ENCODE measurements at regions not wholly inside any gene's neighbourhood (a gene's known extent, or its start where the extent isn't known, plus 50 kb on each side); places are given as distances from the start of the nearest gene placed in this dataset.

- no peak for TF ChIP-seq CTCF (IDR thresholded peaks at IDR 0.05)
Observed at GRCh38 chr20:60467771-60468170, 509.5 kb downstream of the CDH26 start.

GRCh38 chr20:60469829-60470228, 511.6 kb downstream of the CDH26 start:
- H3K4me1 Mint-ChIP-seq (ENCODE audit: unreplicated experiment) = no peaks in the 10 kb centered on the region
- no peak overlapping the region for H3K27ac Mint-ChIP-seq (ENCODE audit: unreplicated experiment)
- no peak for TF ChIP-seq CTCF (IDR thresholded peaks at IDR 0.05)
- DNase-seq (ENCODE audit: extremely low spot score, unreplicated experiment) = peak; percentile 63
- H3K4me3 Mint-ChIP-seq (ENCODE audit: unreplicated experiment) = no peak overlapping the region
- H3K36me3 Mint-ChIP-seq (ENCODE audit: unreplicated experiment) = no peaks in the 10 kb centered on the region
- no peaks in the 10 kb centered on the region for H3K27me3 Mint-ChIP-seq (ENCODE audit: unreplicated experiment)
- H3K9me3 Mint-ChIP-seq (ENCODE audit: unreplicated experiment) = no peaks in the 10 kb centered on the region

More at GRCh38 chr20:60467771-60468170, 509.5 kb downstream of the CDH26 start:
- Mint-ChIP-seq H3K4me3 (ENCODE audit: unreplicated experiment) (no peak overlapping the region), H3K27me3 (ENCODE audit: unreplicated experiment) (no peaks in the 10 kb centered on the region), H3K27ac (ENCODE audit: unreplicated experiment) (no peak overlapping the region), H3K4me1 (ENCODE audit: unreplicated experiment) (no peaks in the 10 kb centered on the region), H3K36me3 (ENCODE audit: unreplicated experiment) (no peaks in the 10 kb centered on the region), H3K9me3 (ENCODE audit: unreplicated experiment) (no peaks in the 10 kb centered on the region)
- DNase-seq (ENCODE audit: extremely low spot score, unreplicated experiment) = no peak

- Mint-ChIP-seq H3K27ac (ENCODE audit: unreplicated experiment) (no peak overlapping the region), H3K27me3 (ENCODE audit: unreplicated experiment) (no peaks in the 10 kb centered on the region), H3K4me3 (ENCODE audit: unreplicated experiment) (no peak overlapping the region), H3K36me3 (ENCODE audit: unreplicated experiment) (no peaks in the 10 kb centered on the region), H3K4me1 (ENCODE audit: unreplicated experiment) (no peaks in the 10 kb centered on the region), H3K9me3 (ENCODE audit: unreplicated experiment) (no peaks in the 10 kb centered on the region)
- TF ChIP-seq CTCF (IDR thresholded peaks at IDR 0.05) = no peak
- DNase-seq (ENCODE audit: extremely low spot score, unreplicated experiment) = no peak
Observed at GRCh38 chr20:60470366-60470765, 512.1 kb downstream of the CDH26 start.

- Mint-ChIP-seq H3K4me3 (ENCODE audit: unreplicated experiment) (no peak overlapping the region), H3K27ac (ENCODE audit: unreplicated experiment) (no peak overlapping the region), H3K4me1 (ENCODE audit: unreplicated experiment) (no peaks in the 10 kb centered on the region), H3K9me3 (ENCODE audit: unreplicated experiment) (no peaks in the 10 kb centered on the region), H3K27me3 (ENCODE audit: unreplicated experiment) (peaks cover 2% of the 10 kb centered on the region), H3K36me3 (ENCODE audit: unreplicated experiment) (no peaks in the 10 kb centered on the region)
- DNase-seq (ENCODE audit: extremely low spot score, unreplicated experiment) = no peak
- no peak for TF ChIP-seq CTCF (IDR thresholded peaks at IDR 0.05)
Observed at GRCh38 chr20:60473211-60473610, 515.0 kb downstream of the CDH26 start.

- Mint-ChIP-seq H3K27ac (ENCODE audit: unreplicated experiment) (no peak overlapping the region), H3K36me3 (ENCODE audit: unreplicated experiment) (no peaks in the 10 kb centered on the region), H3K27me3 (ENCODE audit: unreplicated experiment) (peaks cover 2% of the 10 kb centered on the region), H3K4me3 (ENCODE audit: unreplicated experiment) (no peak overlapping the region), H3K9me3 (ENCODE audit: unreplicated experiment) (no peaks in the 10 kb centered on the region), H3K4me1 (ENCODE audit: unreplicated experiment) (no peaks in the 10 kb centered on the region)
- no peak for DNase-seq (ENCODE audit: extremely low spot score, unreplicated experiment)
- TF ChIP-seq CTCF (IDR thresholded peaks at IDR 0.05) = no peak
Observed at GRCh38 chr20:60474385-60474910, 516.2 kb downstream of the CDH26 start.
